GM21526 (cell line): ENCODE measurements at regions not wholly inside any gene's neighbourhood (a gene's known extent, or its start where the extent isn't known, plus 50 kb on each side); places are given as distances from the start of the nearest gene placed in this dataset.

Source experiments
- ATAC-seq: cut with Tn5 transposase; IDR thresholded peaks from one replicate; pipeline ENCODE4 v1.9.1; 2021; ENCODE audit warnings: moderate library complexity; ENCODE audit not compliant: unreplicated experiment, low FRiP score

DNA sequence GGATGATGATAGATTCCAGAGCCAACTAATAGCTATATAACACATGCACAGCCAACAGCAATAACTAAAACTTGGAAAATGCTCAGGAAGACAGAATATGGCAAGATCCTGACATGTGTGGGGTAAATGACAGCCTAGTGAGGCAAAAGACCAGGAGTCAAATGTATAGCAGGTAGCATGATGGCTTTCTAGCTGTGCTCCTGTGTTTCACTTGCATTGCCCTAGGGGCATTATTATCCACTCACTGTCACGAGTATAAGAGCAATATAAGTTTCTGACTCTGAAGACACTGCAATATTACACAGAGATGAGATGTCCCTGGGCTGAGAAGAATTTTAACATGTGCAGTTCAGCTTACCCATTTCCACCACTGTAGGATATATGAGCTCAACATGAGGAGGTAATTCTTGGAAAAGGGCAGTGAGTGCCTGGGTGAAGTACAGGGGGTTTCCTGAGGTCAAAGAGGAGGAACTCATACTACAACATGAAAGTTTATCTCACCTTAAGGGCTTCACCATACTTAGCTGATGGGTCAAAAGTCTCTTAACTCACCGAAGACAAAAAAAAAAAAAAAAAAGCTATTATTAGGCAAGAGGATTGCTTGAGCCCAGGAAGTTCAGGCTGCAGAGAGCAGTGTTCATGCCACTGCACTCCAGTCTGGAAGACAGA, 1385.6 kb upstream of the SLC39A10 start:
- ATAC-seq = no peak

DNA sequence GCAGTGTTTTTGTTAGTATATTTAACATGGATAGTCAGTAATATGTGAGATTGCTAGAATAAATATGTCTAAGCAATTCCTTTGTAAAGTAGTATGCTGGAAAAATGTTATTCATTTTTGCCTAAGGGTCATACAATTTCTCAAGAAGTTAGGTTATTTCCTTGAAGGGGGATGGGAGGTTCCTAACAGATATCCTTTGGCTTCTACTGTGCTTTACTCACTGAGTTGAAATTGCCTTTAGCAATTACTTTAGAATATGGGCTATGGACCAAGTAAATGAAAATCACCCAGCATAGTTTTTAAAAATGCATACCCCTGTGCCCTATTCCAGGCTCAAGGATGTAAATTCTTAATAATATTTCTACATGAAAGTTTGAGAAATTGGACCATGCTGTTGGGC, 1386.4 kb upstream of the SLC39A10 start:
- ATAC-seq = no peak

DNA sequence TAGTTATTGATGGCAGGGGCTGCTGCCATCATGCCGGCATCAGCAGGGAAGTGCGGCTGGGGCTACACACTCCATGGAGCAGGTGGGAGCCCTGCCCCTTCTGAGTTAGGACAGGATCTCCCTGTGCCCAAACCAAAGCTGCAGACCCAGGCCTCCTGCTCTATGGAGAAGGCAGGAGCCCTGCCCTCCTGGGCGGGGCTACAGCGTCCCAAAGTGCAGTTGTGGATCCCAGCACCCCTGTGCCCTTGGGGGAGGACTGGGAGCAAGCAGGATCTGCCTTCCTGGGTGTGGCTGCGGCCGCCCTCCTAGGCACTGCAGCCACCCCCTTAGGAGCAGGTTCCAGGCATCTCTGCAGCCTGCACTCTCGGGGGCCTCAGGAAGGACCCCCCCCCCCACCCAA, 1392.4 kb upstream of the SLC39A10 start:
- no peak for ATAC-seq

DNA sequence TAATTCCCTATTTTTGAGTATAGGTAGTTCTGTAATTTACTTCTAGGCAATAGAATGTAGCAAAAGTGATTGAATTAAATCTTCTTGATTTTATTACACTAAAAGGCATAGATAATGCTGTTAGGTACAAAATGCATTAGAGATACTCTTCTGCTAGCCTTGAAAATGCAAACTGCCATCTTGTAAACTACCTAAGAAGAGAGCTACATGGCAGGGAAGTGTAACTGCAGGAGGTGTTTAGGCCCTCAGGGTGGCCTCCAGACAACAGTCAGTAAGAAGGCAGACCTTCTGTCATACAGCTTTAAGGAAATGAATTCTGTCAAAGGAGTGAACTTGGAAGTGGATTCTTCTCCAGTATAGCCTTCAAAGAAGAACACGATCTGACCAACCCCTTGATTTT, 1396.8 kb upstream of the SLC39A10 start:
- no peak for ATAC-seq

DNA sequence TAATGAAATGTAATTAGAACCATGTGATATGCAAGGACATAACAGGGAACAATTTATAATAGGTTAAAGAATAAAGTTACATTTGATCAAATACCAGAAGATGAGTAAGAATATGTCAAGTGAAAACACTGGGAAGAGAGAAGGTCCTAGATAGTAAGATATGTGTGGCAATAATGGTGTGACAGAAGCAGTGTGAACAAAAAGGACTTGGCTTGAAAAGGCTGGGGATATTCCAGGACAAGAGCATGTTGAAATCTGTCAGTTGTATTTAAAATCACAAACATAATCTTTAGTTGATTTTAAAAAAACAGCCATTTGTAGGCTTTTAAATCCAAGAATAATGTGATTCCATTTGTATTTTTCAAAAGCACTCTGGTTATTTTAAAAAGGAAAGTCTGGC, 1399.9 kb upstream of the SLC39A10 start:
- ATAC-seq = no peak

DNA sequence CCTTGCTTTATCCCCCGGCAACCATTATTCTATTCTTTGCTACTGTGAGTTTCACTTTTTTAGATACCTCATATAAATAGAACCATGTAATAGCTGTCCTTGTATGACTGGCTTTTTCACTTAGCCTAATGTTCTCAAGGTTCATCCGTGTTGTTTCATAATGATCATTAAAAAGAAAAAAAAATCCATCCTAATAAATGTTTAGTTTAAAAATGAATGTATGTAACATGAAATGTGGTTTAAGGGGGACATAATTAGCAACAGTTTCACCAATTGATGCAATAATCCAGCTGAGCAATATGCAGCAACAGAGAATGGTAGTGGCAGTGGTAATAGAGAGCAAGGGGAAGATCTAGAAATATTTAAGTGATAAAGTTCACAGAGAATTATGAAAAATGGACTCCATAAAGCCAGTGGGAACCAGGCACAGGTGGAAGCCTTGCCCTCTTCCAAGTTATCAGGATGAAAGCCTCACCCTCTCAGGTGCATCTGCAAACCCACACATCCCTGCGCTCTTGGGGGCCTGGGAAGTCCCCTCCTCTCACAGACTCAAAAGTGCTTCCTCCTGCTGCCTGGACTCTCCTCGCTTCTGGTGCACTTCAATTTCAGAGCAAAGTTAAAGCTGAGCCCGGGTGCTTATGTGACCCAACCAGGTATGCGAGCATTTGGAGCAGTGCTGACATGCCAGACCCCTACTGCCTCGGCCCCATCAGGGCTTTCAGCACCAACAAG, 1403.3 kb upstream of the SLC39A10 start:
- ATAC-seq = no peak

DNA sequence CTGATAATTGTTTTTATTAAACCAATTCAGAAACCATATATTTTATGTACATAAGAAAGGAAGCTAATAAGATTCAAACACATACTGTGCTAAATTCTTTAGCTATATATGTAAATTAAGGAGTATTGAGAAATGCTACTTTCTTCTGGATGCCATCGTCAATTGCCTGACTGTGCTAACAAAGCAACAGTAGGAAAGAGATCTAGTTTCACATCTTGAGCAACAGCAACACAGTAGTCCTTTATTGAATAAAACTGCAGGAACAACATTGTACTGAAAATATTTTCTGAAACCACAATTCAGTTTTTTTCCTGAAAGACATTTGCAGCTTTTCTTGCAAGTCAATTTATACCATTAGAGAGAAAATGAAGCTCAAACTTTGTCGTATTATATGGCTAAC, 1404.9 kb upstream of the SLC39A10 start:
- ATAC-seq = no peak

DNA sequence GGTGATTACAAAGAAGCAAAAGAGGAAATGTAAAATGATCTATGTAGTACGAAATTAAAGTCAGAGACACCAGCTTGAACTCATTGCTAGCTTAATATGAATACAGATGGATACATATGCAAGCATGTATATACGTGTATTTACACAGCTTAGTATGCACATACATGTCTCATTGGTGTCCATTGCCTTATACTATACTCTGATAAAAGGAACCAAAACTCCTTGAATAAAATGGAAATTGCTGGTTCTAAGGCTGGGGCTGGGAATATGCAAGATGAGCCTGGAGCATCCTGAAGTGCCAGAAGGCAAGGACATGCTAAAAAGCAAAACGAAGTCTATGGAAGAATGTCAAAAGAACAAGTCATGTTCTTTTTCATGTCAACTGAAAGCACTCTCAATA, 1424.4 kb upstream of the SLC39A10 start:
- no peak for ATAC-seq

DNA sequence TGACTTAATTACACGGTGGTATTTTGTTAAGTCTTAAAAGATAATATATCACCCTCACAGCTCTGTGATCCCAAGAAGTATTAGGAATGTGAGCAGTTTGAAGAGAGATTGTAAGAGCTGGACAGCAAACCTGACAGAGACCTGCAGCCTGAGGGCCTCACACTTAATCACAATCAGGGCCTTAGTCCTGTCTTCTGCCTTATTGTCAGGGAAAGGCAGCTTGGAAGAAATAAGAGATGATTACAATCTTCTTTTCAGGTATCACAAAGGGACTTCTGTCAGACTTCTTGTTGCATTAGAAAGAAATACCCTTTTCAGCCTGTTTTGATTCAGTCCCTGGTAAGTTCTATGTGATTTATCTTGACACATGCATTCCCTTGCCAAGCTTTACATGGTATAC, 1433.8 kb upstream of the SLC39A10 start:
- no peak for ATAC-seq

DNA sequence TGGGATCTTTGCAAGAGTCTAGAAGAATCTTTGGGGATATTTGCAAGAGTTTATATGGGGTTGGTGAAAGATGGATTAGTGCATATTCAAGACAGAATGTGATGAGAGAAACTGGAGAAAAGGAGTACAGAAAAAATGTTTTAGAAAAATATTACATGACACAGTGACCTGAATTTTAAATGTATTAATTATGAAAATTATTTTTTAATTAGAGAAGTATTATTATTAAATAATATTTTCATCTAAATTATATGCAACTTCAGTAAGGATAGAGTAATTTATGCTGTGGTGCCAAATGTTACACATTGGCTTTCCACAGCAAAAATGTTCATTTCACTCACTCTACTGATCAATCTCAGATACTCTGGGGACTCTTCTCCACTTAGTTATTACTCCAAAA, 1442.8 kb upstream of the SLC39A10 start:
- ATAC-seq = no peak

DNA sequence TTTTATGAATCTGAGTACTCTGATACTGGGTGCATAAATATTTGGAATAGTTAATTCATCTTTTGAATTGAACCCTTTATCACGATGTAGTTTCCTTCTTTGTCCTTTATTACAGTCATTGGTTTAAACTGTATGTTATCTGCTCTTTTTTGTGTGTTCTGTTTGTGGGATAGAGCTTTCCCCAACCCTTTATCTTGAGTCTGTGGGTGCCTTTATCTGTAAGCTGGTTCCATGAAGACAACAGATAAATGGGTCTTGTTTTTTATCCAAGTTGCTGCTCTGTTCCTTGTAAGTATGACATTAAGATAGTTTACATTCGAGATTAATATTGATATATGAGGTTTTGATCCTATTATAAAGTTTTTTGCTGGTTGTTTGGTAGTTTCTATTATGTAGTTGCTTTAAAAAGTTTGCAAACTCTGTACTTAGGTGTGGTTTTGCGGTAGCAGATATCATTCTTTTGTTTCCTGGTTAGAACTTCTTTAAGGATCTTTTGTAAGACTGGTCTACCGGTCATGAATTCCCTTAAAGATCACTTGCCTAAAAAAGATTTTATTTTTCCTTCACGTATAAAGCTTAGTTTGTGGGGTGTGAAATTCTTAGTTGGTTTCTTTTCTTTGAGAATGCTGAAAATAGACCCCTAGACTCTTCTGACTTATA, 1451.3 kb upstream of the SLC39A10 start:
- ATAC-seq = no peak

DNA sequence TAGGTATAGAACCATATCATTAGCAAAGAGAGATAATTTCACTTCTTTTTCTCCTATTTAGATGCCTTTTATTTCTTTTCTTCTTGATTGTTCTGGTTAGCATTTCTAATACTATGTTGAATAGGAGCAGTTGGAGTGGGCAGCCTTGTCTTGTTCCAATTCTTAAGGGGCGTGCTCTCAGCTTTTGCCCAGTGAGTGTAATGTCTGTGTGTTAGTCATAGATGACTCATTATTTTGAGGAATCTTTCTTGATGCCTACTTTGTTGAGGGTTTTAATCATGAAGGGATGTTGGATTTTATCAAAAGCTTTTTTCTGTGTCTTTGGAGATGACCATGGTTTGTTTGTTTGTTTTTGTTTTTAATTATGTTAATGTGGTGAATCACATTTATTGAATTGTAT, 1453.1 kb upstream of the SLC39A10 start:
- no peak for ATAC-seq

DNA sequence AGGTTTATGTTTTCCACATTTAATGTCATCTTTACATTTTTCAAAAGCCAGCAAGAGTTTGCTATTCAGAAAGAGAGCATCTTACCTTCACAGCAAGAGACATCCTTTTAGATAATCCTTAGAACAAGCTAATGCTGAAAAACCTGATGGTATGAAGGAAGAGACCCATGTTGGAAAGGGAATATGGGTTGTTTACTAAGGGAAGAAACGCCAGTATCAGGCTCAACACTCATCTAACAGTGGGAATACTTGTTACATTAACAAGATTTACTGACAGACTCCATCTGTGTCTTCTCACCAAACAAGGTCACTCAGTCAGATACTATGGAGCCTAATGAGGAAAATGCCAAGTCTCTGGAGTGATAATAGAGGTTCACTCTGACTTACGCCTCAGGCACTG, 1474.1 kb upstream of the SLC39A10 start:
- ATAC-seq = no peak

DNA sequence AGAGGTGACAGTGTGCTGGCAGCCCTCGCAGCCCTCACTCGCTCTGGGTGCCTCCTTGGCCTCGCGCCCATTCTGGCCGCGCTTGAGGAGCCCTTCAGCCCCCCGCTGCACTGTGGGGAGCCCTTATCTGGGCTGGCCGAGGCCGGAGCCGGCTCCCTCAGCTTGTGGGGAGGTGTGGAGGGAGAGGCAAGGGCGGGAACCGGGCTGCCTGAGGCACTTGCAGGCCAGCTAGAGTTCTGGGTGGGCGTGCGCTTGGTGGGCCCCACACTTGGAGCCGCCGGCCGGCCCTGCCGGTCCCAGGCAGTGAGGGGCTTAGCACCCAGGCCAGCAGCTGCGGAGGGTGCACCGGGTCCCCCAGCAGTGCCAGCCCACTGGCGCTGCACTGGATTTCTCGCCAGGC, 1480.9 kb upstream of the SLC39A10 start:
- no peak for ATAC-seq

DNA sequence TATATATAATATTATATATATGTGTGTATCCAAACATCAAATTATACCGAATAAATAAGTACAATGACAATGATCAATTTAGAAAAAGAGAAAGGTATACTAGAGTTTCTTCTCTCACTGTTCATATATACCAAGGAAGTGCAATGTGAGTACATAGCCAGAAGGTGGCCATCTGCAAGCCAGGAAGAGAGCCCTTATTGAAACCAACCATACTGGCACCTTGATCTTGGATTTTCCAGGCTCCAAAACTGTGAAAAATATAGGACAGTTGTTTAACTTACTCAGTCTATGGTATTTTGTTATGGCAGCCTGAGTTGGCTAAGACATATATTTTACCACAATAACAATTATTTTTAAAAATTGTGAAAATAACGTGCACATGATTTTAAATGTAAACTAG, 1490.2 kb upstream of the SLC39A10 start:
- ATAC-seq = peak; percentile 83

DNA sequence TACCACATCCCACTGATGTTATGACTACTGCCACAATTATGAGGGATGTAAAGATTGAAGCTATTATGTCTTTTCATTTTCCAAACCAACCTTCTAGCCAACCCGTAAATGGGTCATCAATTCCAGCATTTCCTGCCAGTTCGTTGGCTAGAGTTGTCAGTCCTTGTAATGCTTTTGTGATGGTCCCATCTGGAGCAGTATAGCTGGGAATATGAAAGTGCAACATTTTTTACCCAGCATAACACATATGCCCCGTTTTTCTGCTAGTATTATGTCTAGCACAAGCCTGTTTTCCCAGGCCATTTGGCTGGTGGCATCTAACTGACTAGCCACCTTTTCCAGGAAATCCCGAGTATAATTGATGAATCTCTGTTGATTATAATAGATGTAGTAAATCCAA, 1501.6 kb upstream of the SLC39A10 start:
- no peak for ATAC-seq

DNA sequence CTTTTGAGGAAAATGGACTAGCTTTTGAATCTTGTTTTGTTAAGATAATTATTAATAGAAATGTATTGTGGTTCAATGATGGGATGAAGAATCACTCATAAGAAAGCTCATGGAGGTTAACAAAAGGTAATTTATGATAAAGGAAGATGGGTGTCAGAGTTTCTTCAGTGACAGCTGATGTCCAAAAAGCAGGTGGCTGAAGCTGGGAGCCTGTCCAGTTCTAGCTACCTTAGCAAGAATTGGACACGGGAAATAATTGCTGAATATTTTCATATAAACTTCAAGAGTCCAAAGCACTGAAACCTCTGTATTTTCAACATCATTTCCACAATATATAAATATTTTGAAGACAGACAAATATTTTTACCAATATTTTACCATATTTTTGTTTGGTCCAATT, 1505.8 kb upstream of the SLC39A10 start:
- ATAC-seq = no peak

DNA sequence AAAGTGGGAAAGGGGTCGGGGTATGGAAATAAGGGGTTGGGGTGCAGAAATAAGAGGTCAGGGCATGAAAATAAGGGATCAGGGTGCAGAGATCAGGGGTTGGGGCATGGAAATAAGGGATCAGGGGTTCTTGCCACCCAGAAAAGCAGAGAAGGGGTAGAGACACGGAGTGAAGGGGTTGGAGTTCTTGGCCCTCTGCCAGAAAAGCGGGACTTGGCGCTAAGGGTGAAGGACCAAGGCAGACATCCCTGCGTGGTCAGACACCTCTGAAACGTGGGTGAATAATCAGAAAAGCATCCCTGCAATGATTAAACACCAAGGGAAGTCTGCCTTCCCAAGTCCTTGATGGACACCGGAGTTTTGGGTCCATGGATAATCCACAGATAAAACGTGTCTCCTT, 1521.6 kb upstream of the SLC39A10 start:
- no peak for ATAC-seq

DNA sequence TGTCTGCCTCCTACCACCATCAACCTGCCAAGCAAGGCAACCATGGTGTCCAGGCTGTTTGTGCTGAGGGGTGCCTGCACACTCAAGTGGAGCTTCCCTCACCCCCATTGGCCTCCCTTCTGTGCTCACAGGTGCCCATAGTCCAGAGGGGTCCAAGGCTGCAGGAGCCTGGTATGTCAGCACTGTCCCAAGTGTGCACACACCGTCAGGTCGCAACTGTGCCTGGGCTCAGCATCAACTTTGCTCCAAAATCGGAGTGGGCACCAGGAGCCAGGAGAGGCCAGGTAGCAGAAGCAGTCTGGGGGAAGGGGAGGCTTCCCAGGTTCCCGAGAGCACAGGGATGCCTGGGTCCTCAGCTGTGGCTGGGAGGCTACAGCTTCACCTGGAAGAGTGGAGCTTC, 1528.2 kb upstream of the SLC39A10 start:
- ATAC-seq = no peak

DNA sequence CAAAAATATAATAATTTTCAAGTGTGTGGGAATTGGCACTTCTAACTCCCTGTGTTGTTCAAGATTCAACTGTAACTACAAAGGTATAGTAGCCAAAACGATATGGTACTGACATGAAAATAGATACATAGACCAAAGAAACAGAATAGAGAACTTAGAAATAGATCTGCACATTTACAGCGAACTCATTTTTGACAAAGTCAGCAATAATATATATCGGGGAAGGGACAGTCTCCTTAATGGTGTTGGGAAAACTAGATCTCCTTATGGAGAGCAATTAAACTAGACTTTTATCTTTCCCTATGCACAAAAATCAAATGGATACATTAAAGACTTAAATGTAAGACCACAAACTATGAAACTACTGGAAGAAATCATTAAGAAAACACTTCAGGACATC, 1530.6 kb upstream of the SLC39A10 start:
- ATAC-seq = no peak

DNA sequence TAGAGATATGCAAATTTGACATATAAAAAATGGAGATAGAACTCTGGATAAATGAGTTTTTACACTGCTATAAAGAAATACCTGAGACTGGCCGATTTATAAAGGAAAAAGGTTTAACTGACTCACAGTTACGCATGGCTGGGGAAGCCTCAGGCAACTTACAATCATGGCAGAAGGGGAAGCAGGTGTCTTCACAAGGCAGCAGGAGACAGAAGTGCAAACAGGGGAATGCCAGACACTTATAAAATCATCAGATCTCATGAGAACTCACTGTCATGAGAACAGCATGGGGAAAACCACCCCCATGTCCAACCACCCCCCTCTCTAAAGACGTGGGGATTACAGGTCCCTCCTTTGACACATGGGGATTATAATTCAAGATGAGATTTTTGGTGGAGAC, 1540.2 kb upstream of the SLC39A10 start:
- no peak for ATAC-seq

DNA sequence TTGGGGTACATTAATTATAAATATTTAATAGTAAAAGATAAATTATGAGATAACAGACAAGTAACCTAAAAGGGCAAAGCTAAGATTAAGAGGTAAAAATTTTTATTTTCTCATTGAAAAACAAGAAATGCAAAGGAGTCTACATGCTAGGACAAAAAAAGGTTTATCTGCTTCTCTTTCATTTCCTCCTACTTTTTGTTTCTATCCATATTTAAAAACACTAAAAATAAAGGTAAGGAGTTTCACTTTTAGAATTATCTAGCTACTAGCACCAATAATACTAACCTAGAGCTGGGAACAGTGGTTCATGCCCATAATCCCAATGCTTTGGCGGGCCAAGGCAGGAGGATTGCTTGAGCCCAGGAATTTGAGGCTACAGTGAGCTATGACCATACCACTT, 1551.7 kb upstream of the SLC39A10 start:
- peak; percentile 43 for ATAC-seq
